T1000 (cell line): ENCODE measurements at regions not wholly inside any gene's neighbourhood (a gene's known extent, or its start where the extent isn't known, plus 50 kb on each side); places are given as distances from the start of the nearest gene placed in this dataset.

ENCODE experiments used
- DNase-seq: peaks from one replicate; lab custom pipeline; 2025; ENCODE audit warnings: mixed read lengths; lab: John Stamatoyannopoulos, UW

DNA sequence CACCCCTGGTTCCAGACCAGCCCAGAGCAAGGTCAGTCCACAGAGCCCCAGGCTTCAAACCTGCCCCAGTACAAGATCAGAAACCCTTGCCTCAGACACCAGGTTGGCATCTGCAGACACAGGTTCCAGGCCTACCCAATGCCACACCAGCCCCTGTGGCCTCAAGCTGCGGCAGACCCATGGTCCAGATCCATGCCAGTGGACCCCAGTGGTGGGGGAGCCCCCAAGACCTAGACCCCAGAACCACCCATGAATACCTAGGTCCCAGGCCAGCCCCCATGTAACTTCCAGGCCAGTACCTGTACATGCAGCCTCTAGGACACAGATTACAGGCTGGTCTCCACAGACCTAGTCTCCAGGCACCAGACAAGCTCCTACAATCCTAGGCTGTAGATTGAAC, 1019.3 kb downstream of the JRKL start:
- no peak for DNase-seq

DNA sequence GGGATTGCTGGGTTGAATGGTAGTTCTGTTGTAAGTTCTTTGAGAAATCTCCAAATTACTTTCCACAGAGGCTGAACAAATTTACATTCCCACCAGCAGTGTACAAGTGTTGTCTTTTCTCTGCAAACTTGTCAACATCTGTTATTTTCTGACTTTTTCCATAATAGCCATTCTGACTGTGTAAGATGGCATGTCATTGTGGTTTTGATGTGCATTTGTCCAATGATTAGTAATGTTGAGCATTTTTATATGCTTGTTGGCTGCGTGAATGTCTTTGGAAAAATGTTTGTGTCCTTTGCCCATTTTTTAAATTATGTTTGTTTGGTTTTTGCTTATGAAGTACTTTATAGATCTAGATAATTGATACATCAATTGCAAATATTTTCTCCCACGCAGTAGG, 1025.0 kb downstream of the JRKL start:
- DNase-seq = no peak

DNA sequence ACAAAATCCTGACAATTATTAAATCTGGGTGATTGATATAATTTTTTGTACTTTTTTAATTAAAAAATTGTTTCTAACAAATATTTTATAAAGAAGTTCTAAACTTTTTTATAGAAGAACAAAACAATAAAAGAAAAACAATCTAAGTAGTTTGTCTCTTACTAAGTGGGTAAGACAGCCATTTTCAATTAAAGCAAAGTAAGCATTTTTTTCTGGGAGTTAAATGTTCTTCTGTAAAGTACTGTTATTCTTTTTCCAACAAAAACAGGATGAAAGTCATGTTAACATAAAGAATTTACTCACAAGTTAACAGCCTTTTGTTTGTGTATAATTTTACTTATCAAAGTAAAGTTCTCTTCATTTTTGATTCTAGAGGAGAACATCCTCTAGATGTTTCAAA, 1029.9 kb downstream of the JRKL start:
- DNase-seq = no peak

DNA sequence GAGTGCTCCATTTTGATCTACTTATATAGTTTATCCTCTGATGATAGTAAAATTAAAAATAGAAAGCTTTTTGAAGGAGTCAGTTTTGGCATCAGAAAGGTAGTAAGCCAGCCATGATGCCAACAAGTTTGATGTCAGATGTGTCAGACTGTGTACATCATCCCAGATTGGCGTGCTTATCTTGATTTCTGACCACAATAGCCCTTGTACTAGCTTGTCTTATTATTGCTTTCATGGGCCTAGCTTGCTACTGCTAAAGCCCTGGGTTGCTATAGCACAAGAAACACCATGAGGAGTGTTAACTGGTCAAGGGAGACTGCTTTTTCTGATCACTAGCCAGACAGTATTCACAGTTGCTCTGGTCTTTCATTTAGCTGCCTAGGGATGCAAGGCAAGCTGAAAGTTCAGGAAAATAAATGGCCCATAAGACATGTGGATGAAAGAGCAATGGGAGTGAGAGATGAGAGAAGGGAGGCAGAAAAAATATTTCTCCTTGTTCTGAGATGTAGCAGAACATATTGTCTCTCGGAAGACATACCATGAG, 1038.5 kb downstream of the JRKL start:
- DNase-seq = no peak

DNA sequence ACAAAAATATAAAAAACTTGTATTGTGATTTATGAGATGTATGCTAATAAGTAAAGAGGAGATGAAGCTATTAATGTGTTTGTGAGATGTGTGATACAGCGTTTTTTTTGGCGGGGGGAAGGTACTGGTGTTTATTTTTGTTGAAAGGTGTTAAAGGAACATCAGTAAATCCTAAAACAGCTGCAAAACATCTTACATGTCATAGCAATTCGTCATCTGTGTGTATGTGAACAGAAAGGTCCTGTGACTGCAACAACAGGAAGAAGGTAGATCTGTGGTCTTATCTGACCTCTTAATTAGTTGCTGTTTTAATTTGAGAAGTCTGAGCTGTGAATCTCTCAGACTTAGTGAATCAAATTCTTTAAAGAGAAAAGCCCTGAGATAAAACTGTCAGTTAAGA, 1041.1 kb downstream of the JRKL start:
- DNase-seq = no peak

DNA sequence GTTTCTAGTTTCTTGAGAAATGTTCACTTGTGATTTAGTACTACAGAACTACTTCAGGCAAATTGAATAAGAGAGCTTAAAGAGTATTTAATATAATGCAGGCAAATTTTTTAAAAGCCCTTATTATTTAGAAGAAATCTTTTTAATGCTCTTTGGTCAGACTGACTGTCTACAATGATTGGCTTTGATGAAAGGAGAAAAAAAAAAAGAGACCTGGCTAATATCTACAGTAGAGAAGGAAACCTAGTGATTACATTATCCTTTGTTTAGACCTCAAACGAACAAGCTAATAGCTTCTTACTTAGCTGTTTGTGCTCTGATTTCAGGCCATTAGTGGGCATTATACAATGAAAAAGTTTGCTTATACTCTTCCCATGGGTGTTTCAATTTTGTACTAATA, 1043.1 kb downstream of the JRKL start:
- no peak for DNase-seq

DNA sequence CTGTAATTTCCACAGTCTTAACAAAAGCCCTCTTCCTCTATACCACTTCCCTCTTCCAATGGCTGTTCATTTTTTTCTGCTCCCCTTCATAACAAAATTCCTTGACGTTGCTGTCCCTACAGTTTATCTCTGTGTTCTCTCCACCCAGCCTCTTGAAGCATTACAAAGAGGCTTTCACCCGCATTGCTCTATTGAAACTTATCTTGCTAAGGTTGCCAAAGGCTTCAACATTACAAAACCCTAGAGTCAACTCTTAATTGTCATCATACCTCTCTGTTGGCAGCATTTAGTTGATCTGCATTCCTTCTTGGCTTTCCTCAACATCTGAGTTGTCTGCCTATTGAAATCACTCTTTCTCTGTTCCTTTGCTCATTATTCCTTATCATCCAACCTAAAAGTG, 1055.7 kb downstream of the JRKL start:
- no peak for DNase-seq

DNA sequence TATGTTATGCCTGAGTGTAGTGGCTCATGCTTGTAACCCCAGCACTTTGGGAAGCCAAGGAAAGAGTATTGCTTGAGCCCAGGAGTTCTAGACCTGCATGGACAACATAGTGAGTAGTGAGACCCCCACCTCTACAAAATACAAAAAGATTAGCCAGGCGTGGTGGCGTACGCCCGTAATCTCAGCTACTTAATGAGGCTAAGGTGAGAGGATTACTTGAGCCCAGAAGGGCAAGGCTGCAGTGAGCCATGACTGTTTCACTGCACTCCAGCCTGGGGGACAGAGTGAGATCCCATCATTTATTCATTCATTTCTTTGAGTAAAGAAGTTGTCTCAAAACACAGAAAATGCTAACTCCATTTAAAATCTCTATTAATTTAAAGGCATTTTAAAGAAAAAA, 1061.6 kb downstream of the JRKL start:
- DNase-seq = no peak

DNA sequence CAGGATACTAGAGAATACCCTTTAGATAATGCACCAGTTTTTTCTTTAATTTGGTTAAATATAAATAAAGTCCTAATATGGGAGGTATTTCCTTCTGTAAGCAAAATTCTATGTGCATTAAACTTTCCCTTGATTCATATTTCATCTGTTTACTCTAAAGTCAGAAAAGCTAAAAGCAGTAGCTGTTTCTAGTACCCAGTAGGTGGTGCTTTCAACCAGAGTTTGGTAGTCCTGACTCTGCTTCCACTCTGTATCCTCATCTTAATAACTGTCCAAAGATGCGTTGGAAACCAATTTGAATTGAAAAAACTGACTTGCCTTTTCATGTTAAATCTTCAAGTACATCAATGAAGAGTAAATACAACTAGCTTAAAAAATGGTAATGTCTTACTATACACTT, 1065.2 kb downstream of the JRKL start:
- DNase-seq = no peak

DNA sequence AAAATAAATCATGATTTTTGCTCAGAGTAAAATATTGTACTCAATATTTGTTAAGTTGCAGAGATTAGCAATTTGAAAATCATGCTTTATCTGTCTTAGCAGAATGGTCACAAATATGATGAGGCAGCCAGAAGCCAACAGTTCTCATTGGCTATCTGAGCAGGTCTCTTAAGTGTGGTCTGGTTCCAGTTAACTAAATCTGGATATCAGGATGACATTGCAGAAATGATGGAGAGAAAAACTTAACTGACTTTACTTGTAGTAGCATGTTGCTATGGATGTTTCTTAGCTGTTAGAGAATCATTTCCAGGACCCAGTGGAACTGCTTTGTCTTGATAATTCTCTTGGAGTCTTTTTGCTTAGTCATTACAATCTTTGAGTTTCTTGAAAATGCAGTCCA, 1070.3 kb downstream of the JRKL start:
- no peak for DNase-seq

DNA sequence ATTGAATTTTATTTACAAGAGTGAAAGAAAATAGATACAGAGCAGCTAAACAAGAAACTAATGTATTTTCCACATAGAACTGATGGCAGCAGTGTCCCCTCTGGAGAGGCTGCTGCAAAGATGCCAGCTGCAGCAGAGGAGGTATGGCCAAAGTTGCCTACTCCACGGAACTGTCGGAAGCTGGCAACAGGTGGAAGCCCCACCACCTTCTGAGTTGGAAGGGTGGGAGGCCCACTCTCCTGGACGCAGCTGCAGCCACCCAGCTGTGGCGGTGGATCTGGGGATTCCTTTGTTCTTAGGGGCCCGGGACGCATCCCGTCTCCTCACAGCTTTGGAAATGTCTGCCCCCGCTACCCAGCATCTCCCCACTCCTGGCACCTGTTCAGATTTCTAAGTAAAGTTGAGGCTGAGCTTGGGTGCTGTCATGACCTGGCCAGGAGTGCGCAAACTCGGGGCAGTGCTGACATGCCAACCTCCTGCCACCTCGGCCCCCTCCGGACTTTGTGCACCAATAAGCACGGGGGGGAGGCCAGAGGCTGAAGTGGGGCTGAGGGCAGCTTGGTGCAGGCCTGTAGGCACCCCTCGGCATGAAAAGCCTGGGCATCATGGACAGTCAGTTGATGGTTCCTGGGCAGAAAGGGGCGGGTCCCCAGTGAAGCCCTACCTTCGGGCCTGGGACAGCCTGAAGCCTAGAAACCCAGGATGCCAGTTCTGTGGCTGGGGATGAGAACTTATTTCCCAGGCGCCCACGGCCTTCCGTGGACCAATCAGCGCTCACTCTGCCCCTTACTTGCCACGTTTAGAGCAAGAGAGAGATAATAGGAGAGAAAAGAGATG, 1071.4 kb downstream of the JRKL start:
- DNase-seq = no peak

DNA sequence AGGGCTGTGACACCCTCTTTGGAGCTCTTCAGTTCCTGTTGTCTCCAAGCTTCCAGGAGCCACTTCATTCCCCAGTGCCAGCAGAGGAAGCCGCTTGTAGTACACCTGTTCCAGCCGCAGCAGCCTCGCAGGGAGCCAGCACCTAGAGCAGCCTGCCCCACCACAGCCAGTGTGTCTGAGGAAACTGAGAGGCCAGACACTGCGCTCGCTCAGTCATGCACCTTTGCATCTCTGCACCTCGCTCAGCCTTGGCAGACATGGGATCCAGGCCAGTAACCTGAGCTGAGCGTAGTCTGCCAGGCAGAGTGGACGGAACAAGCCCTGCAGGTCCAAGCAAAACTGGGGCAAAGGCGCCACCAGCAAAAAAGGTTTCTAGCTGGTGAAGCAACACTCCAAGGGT, 1072.1 kb downstream of the JRKL start:
- no peak for DNase-seq

DNA sequence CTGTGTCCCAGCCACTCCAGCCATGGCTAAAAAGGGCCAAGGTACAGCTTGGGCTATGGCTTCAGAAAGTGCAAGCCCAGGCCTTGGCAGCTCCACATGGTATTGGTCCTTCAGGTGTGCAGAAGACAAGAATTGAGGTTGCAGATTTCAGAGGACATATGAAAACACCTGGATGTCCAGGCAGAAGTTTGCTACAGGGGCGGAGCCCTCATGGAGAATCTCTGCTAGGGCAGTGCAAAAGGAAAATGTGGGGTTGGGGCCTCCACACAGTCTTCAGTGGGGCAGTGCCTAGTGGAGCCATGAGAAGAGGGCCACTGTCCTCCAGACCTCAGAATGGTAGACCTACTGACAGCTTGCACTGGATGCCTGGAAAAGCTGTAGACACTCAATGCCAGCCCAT, 1074.1 kb downstream of the JRKL start:
- DNase-seq = no peak

DNA sequence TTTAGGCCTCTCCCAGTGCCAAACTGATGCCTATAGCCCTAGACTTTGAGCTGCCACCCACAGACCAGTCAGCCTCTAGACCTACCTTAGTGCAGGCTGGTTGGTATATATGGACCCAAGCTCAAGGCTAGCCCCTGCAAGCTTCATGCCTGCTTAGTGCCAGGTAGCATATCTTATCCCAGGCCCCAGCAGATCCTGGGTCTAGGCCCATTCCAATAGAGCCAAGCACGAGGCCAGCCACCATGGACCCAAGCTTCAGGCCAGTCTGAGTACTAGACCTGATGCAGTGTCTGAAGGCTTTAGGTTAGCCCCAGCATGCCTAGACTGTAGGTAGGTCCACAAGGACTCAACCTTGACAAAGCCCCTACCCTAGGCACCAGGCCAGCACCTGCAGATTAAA, 1081.7 kb downstream of the JRKL start:
- no peak for DNase-seq

DNA sequence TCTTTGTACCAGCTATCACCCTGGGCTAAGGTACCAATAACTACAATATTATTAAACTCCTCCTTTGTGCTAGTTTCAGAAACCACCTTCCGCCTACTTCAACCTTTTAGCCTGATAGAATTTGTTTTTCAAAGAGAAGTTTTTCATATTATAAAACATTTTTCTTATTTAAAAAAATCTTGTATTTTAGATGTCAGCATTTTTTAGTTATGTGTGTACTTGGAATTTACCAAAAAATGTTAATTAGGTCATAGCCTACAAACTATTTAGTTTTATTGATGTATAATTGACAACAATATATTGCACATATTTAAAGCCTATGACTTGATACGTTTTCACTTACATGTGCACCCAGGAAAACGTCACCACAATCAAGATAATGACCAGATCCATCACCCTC, 1097.6 kb downstream of the JRKL start:
- no peak for DNase-seq

DNA sequence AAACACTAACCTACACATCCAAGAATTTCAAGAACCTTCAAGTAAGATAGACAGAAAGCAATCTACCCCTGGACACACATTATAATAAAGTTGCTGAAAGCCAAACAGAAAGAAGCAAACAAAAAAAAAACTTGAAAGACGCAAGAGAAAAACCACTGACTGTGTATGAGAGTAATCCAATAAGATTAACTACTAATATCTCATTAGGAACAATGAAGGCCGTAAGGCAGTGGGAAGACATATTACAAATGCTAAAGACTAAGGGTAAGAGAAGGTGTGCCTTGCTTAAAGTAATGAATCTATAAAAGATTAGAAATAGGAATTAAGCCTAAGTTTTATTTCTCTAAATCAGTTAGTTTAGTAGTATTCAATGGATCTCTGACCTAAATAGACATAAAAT, 1109.1 kb downstream of the JRKL start:
- DNase-seq = no peak

DNA sequence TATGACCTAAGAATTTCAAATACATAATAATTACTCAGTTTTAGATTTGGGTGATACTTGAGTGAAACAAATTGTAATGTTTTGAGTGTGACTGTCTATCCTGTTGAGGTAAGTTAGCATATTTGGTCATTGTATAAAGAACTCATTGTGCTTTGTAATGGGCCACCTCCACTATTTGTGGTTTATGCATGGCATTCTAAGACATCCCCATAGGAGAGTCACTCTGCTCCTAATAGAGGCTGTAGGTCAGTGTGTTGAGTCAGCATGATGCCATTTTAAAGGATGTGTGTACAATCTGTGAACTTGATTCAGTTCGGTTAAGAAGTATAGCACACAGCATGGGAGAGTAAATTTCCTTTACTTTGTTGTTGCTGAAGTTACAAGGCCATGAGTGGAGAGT, 1112.4 kb downstream of the JRKL start:
- no peak for DNase-seq

DNA sequence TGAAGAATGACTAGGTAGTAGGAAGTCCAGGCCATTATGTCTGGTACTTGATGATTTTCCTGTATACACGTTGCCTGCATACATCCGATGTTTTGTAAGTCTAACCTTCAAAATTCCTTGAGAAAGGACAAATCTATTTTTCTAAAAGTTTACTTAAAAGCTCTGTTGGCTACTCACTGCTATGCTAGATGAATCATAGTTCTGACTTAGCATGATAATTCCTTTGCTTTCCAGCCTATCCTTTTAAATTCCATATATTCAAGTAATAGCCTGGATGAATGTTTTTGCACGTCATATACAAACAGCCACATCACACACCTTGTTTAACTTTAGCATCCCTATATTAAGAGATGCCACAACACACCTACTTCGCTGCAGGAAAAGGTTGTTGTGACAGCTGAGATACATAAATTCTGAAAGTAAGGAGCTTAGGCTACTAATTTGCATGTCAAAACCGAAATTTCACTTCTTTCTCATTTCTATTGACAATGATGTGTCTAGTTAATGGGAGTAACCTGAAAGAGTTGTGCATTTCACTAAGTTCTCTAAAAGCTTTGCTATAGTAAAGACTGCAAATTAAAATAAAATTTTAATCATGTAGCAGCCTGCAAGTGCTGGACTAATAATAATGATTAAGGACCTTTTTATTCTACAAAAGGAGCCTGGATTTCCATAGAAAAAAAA, 1116.4 kb downstream of the JRKL start:
- DNase-seq = no peak

DNA sequence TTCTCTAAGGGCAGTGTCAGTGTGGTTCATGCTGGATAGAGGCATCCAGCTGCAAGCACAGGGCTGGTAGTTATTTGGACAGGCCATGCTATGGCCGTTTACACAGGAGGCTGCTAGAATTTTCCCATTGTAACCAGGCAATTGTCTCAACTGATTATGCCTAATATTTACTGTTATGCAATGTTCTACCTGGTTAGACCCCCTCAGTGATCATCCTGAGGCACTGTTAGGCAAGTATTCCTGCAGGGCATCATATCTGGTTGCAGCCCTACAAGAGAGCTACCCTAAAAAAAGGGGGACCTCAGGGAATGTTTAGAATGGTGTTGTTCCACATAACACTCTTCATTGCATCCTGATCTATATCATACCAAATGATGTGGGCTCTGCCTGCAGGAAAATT, 1124.6 kb downstream of the JRKL start:
- no peak for DNase-seq

DNA sequence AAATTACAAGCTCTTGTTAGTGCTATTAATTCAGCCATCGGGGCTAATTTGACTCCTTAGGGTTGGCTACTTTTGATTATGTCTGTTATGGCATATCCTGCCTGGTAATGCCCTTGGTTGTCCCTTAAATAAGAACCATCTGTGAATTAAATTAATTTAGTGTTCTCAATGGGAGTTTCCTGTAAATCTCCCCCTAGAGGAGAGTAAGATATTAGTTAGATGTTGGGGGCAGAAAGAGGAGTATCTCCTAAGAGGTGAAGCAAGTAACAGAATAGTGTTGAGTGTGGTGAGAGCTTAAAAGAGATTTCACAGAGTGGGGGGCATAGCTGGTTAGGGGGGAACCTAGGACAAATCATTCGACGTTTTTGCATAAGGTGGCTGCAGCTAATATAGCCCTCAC, 1126.9 kb downstream of the JRKL start:
- no peak for DNase-seq

DNA sequence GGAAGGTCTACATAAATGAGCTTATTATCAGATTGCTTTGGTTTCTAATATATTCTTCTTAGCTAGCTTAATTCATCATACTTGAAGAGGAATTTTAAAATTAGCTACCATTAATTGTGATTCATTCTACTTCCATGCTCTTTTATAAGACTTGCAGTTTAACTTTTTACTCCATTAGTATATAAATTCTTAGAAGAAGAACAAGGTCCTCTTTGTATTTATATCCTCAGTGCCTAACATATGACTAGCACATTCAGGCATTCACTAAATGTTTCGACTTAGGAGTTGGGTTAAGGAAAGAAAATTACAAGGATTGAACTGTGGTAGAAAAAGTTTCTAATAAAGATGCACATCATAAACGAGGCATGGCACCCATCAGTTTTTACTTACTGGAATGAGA, 1135.5 kb downstream of the JRKL start:
- no peak for DNase-seq

DNA sequence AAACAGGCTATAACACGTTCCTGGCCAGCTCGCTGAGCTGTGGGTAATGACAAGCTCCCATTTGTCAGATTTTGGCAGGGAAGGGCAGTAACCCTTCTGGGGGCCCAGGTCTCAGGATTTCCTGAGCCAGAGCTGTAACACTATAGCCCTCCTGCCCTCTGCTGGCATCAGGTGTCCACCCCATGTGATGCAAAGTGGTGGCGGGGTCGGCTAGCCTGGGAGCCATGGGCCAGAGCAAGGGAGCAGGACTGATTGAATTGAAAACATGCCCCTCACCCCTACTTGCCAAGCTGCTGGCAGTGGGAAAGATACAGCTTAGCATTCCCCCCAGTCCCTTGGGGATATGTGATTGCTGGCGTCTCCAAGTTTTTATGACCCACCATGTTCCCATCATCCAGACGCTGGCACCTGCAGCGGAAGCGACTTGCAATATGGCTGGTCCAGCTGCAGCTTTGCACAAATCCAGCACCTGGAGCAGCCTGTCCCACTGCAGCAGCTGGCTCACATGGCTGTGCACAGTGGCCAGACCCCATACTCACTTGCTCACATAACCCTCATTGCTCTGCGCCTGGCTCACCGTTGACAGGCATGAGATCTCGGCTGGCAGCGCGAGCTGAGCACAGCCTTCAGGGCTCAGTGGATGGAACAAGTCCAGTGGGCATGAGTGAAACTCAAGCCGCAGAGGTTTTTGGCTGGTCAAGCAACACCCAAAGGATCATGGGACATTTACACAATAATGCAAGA, 1147.8 kb downstream of the JRKL start:
- DNase-seq = no peak

DNA sequence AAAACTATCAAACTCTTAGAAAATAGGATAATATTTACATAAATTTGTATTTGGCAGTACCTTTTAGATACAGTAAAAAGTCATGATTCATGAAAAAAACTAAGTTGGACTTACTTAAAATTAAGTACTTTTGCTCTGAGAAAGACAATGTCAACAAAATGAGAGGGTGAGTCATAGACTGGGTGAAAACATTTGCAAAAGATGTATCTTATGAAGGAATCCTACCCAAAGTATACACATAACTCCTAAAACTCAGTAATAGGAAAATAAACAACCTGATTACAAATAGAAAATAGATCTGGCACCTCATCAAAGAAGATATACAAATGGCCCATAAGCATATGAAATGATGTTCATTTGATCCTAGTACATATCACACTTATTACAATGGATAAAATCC, 1154.6 kb downstream of the JRKL start:
- DNase-seq = no peak
